K562 (cell line): ENCODE measurements at regions not wholly inside any gene's neighbourhood (a gene's known extent, or its start where the extent isn't known, plus 50 kb on each side); places are given as distances from the start of the nearest gene placed in this dataset.

Experiments used
- ATAC-seq: fragments of 200-7000 bp; cut with Tn5 transposase; 3 replicates; pipeline ENCODE4 v1.9.1; 2020; ENCODE audit warnings: moderate library complexity
- BruUV-seq: library from RNA; stranded (reverse); fragments of 400-500 nt; replicated peaks from 2 replicates; lab custom pipeline; 2021; lab: Mats Ljungman, UMichigan
- CTCF ChIA-PET: fragments of 300-600 bp; formaldehyde crosslinking; extraction: SDS; loops from one replicate; lab custom pipeline; 2021; ENCODE audit warnings: low intra/inter-chr PET ratio; lab: Yijun Ruan, JAX
- POLR2A ChIA-PET: fragments of 300-600, 350-650 bp; sonication (Branson Sonifier 250); formaldehyde crosslinking; extraction: SDS; loops from one replicate; lab custom pipeline; 2021; ENCODE audit warnings: antibody characterized with exemption, inconsistent platforms; lab: Yijun Ruan, JAX
- DNase-seq, 4 experiments: peaks; one replicate each; pipeline versions ENCODE4 v3.0.0 to v3.0.0-alpha.2; 2011 to 2018; ENCODE audit warnings: low spot score in 3 of 4, mixed read lengths in 3 of 4; ENCODE audit errors: extremely low read depth in 1 of 4
- FAIRE-seq: peaks from 2 replicates; lab custom pipeline; 2011; peaks lifted over from hg19 to GRCh38; lab: Jason Lieb, UNC
- H2AFZ ChIP-seq: 2 replicates; pipeline ENCODE4 v1.6.0; 2011; ENCODE audit warnings: low read depth, low read length, control low read depth, inconsistent platforms
- H3K27ac ChIP-seq: fragments of 200-600 bp; 3 replicates; pipeline ENCODE4 v1.8.0; 2011; ENCODE audit warnings: low read depth, mild to moderate bottlenecking, control low read depth, inconsistent platforms, low read length, moderate library complexity, mixed read lengths; ENCODE audit errors: extremely low read depth
- H3K27me3 ChIP-seq, 2 experiments: fragments of 300-600 bp in 1 of 2; 2 replicates in 1 of 2; 3 replicates in 1 of 2; pipeline versions ENCODE4 v1.6.0 to v1.8.0; 2011; ENCODE audit warnings: inconsistent platforms in 2 of 2, low read length in 2 of 2, mild to moderate bottlenecking in 1 of 2, mixed read lengths in 1 of 2, moderate library complexity in 1 of 2; ENCODE audit not compliant: control insufficient read depth in 2 of 2, insufficient read depth in 2 of 2
- H3K36me3 ChIP-seq: fragments of 300-600 bp; 3 replicates; pipeline ENCODE4 v1.8.0; 2011; ENCODE audit warnings: mild to moderate bottlenecking, low read length, inconsistent platforms; ENCODE audit not compliant: control insufficient read depth, insufficient read depth
- H3K4me1 ChIP-seq, 2 experiments: fragments of 200-600 bp in 1 of 2; replicated peaks in 1 of 2; 2 replicates in 1 of 2; 3 replicates in 1 of 2; pipeline versions ENCODE4 v1.5.1 to v1.8.0; 2011; ENCODE audit warnings: inconsistent platforms in 2 of 2, low read length in 2 of 2, mild to moderate bottlenecking in 1 of 2, mixed read lengths in 1 of 2, moderate library complexity in 1 of 2; ENCODE audit not compliant: control insufficient read depth in 2 of 2, insufficient read depth in 2 of 2
- H3K4me2 ChIP-seq: 2 replicates; pipeline ENCODE4 v1.6.1; 2011; ENCODE audit warnings: low read length, control low read depth, inconsistent platforms, mixed read lengths; ENCODE audit not compliant: insufficient read depth
- H3K4me3 ChIP-seq: fragments of 200-600 bp; sonication (generic), shearing (Covaris generic); 2 replicates; pipeline ENCODE4 v1.5.1; 2016; ENCODE audit warnings: control low read depth, inconsistent platforms
- H3K79me2 ChIP-seq: fragments of 200-600 bp; 3 replicates; pipeline ENCODE4 v1.8.0; 2011; ENCODE audit warnings: low read length, inconsistent platforms; ENCODE audit not compliant: control insufficient read depth, insufficient read depth
- H3K9ac ChIP-seq, 2 experiments: 2 replicates each; pipeline versions ENCODE4 v1.6.0 to v1.6.1; 2011; ENCODE audit warnings: low read depth in 2 of 2, low read length in 2 of 2, control low read depth in 1 of 2, inconsistent platforms in 1 of 2, mild to moderate bottlenecking in 1 of 2, mixed read lengths in 1 of 2; ENCODE audit not compliant: insufficient read depth in 1 of 2
- H3K9me1 ChIP-seq: one replicate; pipeline ENCODE4 v1.6.0; 2011; ENCODE audit warnings: inconsistent platforms, mild to moderate bottlenecking, low read length, moderate library complexity; ENCODE audit not compliant: control insufficient read depth, insufficient read depth
- H3K9me3 ChIP-seq: replicated peaks from 2 replicates; pipeline ENCODE4 v1.5.1; 2011; ENCODE audit warnings: low read depth, low read length, inconsistent platforms; ENCODE audit not compliant: control insufficient read depth, insufficient read depth
- H4K20me1 ChIP-seq: replicated peaks from 2 replicates; pipeline ENCODE4 v1.6.1; 2011; ENCODE audit warnings: low read length, inconsistent platforms, mixed read lengths; ENCODE audit not compliant: control insufficient read depth, insufficient read depth
- ELF4 ChIP-seq: fragments of 450-650 bp; formaldehyde crosslinking; IDR thresholded peaks from 2 replicates; pipeline ENCODE4 v1.4.0; 2022; ENCODE audit warnings: missing genetic modification characterization
- FOXM1 ChIP-seq, 2 experiments: fragments of 450-650 bp in 1 of 2; sonication (generic) in 1 of 2; formaldehyde crosslinking in 1 of 2; IDR thresholded peaks; 2 replicates each; pipeline versions ENCODE4 v1.6.1 to v1.9.0; 2017 to 2022; ENCODE audit warnings: low read depth in 2 of 2, mild to moderate bottlenecking in 2 of 2, missing genetic modification reagents in 1 of 2, moderate library complexity in 1 of 2
- MBD1 ChIP-seq: fragments of 250-450 bp; sonication (Bioruptor Pico); IDR thresholded peaks from 2 replicates; pipeline ENCODE4 v1.8.0; 2022; ENCODE audit warnings: inconsistent platforms
- NEUROD1 ChIP-seq: fragments of 150-350 bp; IDR thresholded peaks from 2 replicates; pipeline ENCODE4 v1.6.1; 2014; ENCODE audit warnings: borderline replicate concordance, low read length, low read depth; ENCODE audit not compliant: partially characterized antibody
- WGBS: fragments of 100-300 bp; shearing (Covaris generic); methylation state at CpG from one replicate; pipeline ENCODE4 v1.1.6; 2016; ENCODE audit warnings: low coverage, mixed read lengths; ENCODE audit not compliant: insufficient coverage; ENCODE audit errors: missing lambda C conversion rate; 5-methylcytosine and 5-hydroxymethylcytosine counted together
- in situ Hi-C: fragments of 300-500 bp; cut with MboI; formaldehyde crosslinking; loops from 4 replicates; pipeline ENCODE4 v1.15.0; 2018; ENCODE audit warnings: inconsistent platforms, mixed read lengths
- intact Hi-C: fragments of 100-400 bp; cut with micrococcal nuclease; formaldehyde crosslinking; loops from 2 replicates; pipeline ENCODE4 v1.14.2; 2022

GRCh38 chr2:206217166-206217565, 57.3 kb upstream of the ZDBF2 start:
- CTCF ChIA-PET = no interaction called here
- intact Hi-C loops = no loop called here
- FAIRE-seq = no peak

More at GRCh38 chr2:206217166-206217565, 57.3 kb upstream of the ZDBF2 start:
- Histone ChIP-seq H3K4me2 (no peak overlapping the region), H3K79me2 (no peaks in the 10 kb centered on the region), H4K20me1 (no peaks in the 10 kb centered on the region), H3K9me1 (no peaks in the 10 kb centered on the region), H3K9ac (no peak overlapping the region), H3K27ac (no peak overlapping the region), H3K4me1 (no peaks in the 10 kb centered on the region), H3K4me3 (no peak overlapping the region), H3K36me3 (no peaks in the 10 kb centered on the region), H2AFZ (no peak overlapping the region), H3K9me3 (no peaks in the 10 kb centered on the region), H3K27me3 (peaks cover 11 to 17% of the 10 kb centered on the region in 2 experiments; a peak in 4 of 5 replicates)
- DNase-seq = no peak
- in situ Hi-C loops = no loop called here
- no peak for TF ChIP-seq MBD1
- TF ChIP-seq NEUROD1 = no peak
- TF ChIP-seq ELF4 (CRISPR knock-in tag) = no peak
- no peak for TF ChIP-seq FOXM1 (IDR thresholded peaks at IDR 0.05; ENCODE audit: low read depth)
- no peak for TF ChIP-seq FOXM1 (CRISPR knock-in tag; IDR thresholded peaks at IDR 0.05; ENCODE audit: low read depth)
- 0% methylated on average over 5 of the region's 5 CpGs for WGBS
- POLR2A ChIA-PET = interaction anchor here (0.7 kb wide), 1 partner anchor 9 kb away, joined by 4 read pairs; no protein-coding TSS in a partner anchor
- BruUV-seq = no TSS peak
- no peak for ATAC-seq
